NCI-H526 treated with DMSO at 0.1 percent for 48 hours (cell line): ENCODE measurements at regions not wholly inside any gene's neighbourhood (a gene's known extent, or its start where the extent isn't known, plus 50 kb on each side); places are given as distances from the start of the nearest gene placed in this dataset.
"Not testable (repeated sequence)": the region's sequence is repeated elsewhere in the genome, so short reads cannot be mapped to it uniquely, and the experiment has no call there.

ENCODE experiments used
- DNase-seq: peaks from one replicate; lab custom pipeline; 2025; lab: John Stamatoyannopoulos, UW

- no peak for DNase-seq
Measured at GRCh38 chr5:144004146-144004545, 166.3 kb downstream of the YIPF5 start.

- DNase-seq = no peak
Measured at GRCh38 chr5:144004751-144005150, 165.7 kb downstream of the YIPF5 start.

GRCh38 chr5:144009116-144009515 is 161.3 kb downstream of the YIPF5 start:
- DNase-seq = no peak

GRCh38 chr5:144011388-144011787 is 159.1 kb downstream of the YIPF5 start:
- DNase-seq = no peak

GRCh38 chr5:144013816-144014215 is 156.6 kb downstream of the YIPF5 start:
- DNase-seq = no peak

GRCh38 chr5:144015961-144016360 is 154.5 kb downstream of the YIPF5 start:
- DNase-seq = no peak

GRCh38 chr5:144017119-144017518 is 153.3 kb downstream of the YIPF5 start:
- DNase-seq = no peak

- no peak for DNase-seq
Measured at GRCh38 chr5:144017631-144018030, 152.8 kb downstream of the YIPF5 start.

- DNase-seq = no peak
Measured at GRCh38 chr5:144024090-144024489, 146.4 kb downstream of the YIPF5 start.

- DNase-seq = no peak
Measured at GRCh38 chr5:144024545-144024944, 145.9 kb downstream of the YIPF5 start.

- no peak for DNase-seq
Measured at GRCh38 chr5:144026286-144026685, 144.2 kb downstream of the YIPF5 start.

GRCh38 chr5:144028058-144028457 is 142.4 kb downstream of the YIPF5 start:
- DNase-seq = peak; percentile 5

GRCh38 chr5:144028636-144029035 is 141.8 kb downstream of the YIPF5 start:
- peak; percentile 12 for DNase-seq

GRCh38 chr5:144030904-144031303 is 139.6 kb downstream of the YIPF5 start:
- DNase-seq = no peak

GRCh38 chr5:144032375-144032774 is 138.1 kb downstream of the YIPF5 start:
- DNase-seq = no peak

GRCh38 chr5:144033486-144033885 is 137.0 kb downstream of the YIPF5 start:
- DNase-seq = no peak

GRCh38 chr5:144035046-144035740 is 135.3 kb downstream of the YIPF5 start:
- no peak for DNase-seq

GRCh38 chr5:144036476-144036875 is 134.0 kb downstream of the YIPF5 start:
- no peak for DNase-seq

GRCh38 chr5:144040615-144041305 is 129.7 kb downstream of the YIPF5 start:
- no peak for DNase-seq

- no peak for DNase-seq
Measured at GRCh38 chr5:144042156-144042555, 128.3 kb downstream of the YIPF5 start.

- no peak for DNase-seq
Measured at GRCh38 chr5:144048259-144048856, 122.1 kb downstream of the YIPF5 start.

- not testable (repeated sequence) for DNase-seq
Measured at GRCh38 chr5:144055391-144055790, 115.1 kb downstream of the YIPF5 start.

- DNase-seq = not testable (repeated sequence)
Measured at GRCh38 chr5:144060091-144060490, 110.4 kb downstream of the YIPF5 start.
